Stimulated activated CD4-positive, alpha-beta T cell treated with anti-CD3 and anti-CD28 coated beads, Interleukin-15, amount 100 ng/mL, for 24 hours (primary cell): ENCODE measurements at regions not wholly inside any gene's neighbourhood (a gene's known extent, or its start where the extent isn't known, plus 50 kb on each side); places are given as distances from the start of the nearest gene placed in this dataset.

Experiments used
- DNase-seq: peaks from one replicate; pipeline ENCODE4 v3.0.0-alpha.2; 2020

GRCh38 chr11:93080146-93080759 lies 110.8 kb downstream of the MTNR1B start:
- DNase-seq, result no peak

- no peak for DNase-seq
These were observed 112.2 kb downstream of the MTNR1B start for GRCh38 chr11:93081694-93082093.

DNA sequence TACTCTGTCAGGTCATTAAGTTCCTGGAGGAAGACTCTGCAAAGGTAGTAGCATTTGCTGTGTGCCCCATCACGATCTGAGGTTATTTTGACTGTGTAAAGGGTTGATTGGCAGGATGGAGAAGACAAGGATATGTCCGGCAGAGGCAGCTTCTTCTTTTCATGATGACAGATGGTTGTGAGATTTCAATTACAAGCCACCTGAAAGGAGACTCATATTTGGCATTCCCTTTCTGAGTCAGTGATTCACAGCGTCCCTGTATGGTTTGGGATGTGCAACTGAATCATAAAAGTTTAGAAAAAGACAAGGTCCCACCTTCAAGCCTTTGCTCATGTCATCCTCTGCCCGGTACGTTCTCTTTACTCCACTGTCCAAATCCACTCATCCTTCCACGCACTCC lies 113.4 kb downstream of the MTNR1B start:
- no peak for DNase-seq

GRCh38 chr11:93084727-93085505 lies 112.9 kb downstream of the SLC36A4 start:
- no peak for DNase-seq

- no peak for DNase-seq
These were observed 108.2 kb downstream of the SLC36A4 start for GRCh38 chr11:93089474-93090102.
